22Rv1 (cell line): ENCODE measurements at regions not wholly inside any gene's neighbourhood (a gene's known extent, or its start where the extent isn't known, plus 50 kb on each side); places are given as distances from the start of the nearest gene placed in this dataset.

ENCODE experiments used
- ZFX ChIP-seq: fragments of 450-650 bp; IDR thresholded peaks from 2 replicates; pipeline ENCODE4 v1.6.1; 2017; ENCODE audit warnings: antibody characterized with exemption, borderline replicate concordance
- TF ChIP-seq, protein P1 (sequence below): fragments of 450-650 bp; IDR thresholded peaks from 2 replicates; pipeline ENCODE4 v1.5.1; 2017; ENCODE audit warnings: mild to moderate bottlenecking

DNA sequence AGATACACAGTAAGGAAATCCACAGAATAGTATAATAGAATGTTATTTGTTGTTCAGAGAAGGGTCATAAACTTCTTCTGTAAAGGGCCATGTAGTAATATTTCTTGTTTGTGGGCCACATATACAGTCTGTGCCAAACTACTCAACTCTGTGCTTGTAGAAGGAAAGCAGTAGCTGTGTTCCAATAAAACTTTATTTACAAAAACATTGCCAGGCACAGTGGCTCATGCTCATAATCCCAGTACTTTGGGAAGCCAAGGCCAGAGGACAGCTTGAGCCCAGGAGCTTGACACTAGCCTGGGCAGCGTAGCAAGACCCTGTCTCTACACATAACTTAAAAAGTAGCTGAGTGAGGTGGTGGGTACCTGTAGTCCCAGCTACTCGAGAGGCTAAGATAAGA lies 612.8 kb upstream of the PSMD7 start:
- TF ChIP-seq, protein P1, sequence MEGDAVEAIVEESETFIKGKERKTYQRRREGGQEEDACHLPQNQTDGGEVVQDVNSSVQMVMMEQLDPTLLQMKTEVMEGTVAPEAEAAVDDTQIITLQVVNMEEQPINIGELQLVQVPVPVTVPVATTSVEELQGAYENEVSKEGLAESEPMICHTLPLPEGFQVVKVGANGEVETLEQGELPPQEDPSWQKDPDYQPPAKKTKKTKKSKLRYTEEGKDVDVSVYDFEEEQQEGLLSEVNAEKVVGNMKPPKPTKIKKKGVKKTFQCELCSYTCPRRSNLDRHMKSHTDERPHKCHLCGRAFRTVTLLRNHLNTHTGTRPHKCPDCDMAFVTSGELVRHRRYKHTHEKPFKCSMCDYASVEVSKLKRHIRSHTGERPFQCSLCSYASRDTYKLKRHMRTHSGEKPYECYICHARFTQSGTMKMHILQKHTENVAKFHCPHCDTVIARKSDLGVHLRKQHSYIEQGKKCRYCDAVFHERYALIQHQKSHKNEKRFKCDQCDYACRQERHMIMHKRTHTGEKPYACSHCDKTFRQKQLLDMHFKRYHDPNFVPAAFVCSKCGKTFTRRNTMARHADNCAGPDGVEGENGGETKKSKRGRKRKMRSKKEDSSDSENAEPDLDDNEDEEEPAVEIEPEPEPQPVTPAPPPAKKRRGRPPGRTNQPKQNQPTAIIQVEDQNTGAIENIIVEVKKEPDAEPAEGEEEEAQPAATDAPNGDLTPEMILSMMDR: no peak
- TF ChIP-seq ZFX: no peak
